WTC11 (cell line): ENCODE measurements at regions not wholly inside any gene's neighbourhood (a gene's known extent, or its start where the extent isn't known, plus 50 kb on each side); places are given as distances from the start of the nearest gene placed in this dataset.

Experiments
- ATAC-seq: fragments of 200-7000 bp; cut with Tn5 transposase; 2 replicates; pipeline ENCODE4 v1.10.0; 2021; ENCODE audit warnings: mild to moderate bottlenecking, moderate library complexity
- CTCF ChIA-PET: fragments of 300-600 bp; sonication (Branson Sonifier 250); formaldehyde crosslinking; loops from one replicate; lab custom pipeline; 2021; ENCODE audit warnings: antibody characterized with exemption; lab: Charles Lee
- POLR2A ChIA-PET: fragments of 350-600 bp; sonication (Branson Sonifier 250); formaldehyde crosslinking; loops from one replicate; lab custom pipeline; 2021; ENCODE audit warnings: antibody characterized with exemption; lab: Charles Lee
- DNase-seq: peaks from one replicate; pipeline ENCODE4 v3.0.0; 2021; ENCODE audit warnings: low spot score
- H3K27ac Mint-ChIP-seq: 2 replicates; pipeline ENCODE4 v1.8.0; 2021; ENCODE audit warnings: mixed read lengths
- H3K27me3 Mint-ChIP-seq: 2 replicates; pipeline ENCODE4 v1.8.0; 2021; ENCODE audit warnings: low read depth, mild to moderate bottlenecking, moderate library complexity, mixed read lengths
- H3K36me3 Mint-ChIP-seq: 2 replicates; pipeline ENCODE4 v1.8.0; 2021; ENCODE audit warnings: mixed read lengths
- H3K4me1 Mint-ChIP-seq: 2 replicates; pipeline ENCODE4 v1.8.0; 2022; ENCODE audit warnings: mixed read lengths
- H3K4me3 Mint-ChIP-seq: 2 replicates; pipeline ENCODE4 v1.8.0; 2021; ENCODE audit warnings: mild to moderate bottlenecking, moderate library complexity, mixed read lengths
- H3K9me3 Mint-ChIP-seq: 2 replicates; pipeline ENCODE4 v1.8.0; 2021; ENCODE audit warnings: mixed read lengths
- AR ChIP-seq: fragments of 250-450 bp; sonication (Bioruptor Pico); IDR thresholded peaks from 2 replicates; pipeline ENCODE4 v1.9.0; 2021; ENCODE audit warnings: mild to moderate bottlenecking
- CREM ChIP-seq: sonication (generic); formaldehyde crosslinking; IDR thresholded peaks from 2 replicates; pipeline ENCODE4 v1.8.1; 2022; ENCODE audit warnings: mild to moderate bottlenecking, missing genetic modification reagents, moderate library complexity
- GTF2I ChIP-seq: fragments of 250-450 bp; sonication (Bioruptor Pico); conservative IDR thresholded peaks from 2 replicates; pipeline ENCODE4 v1.4.0; 2021; ENCODE audit warnings: mild to moderate bottlenecking
- IRF1 ChIP-seq: sonication (generic); formaldehyde crosslinking; IDR thresholded peaks from 2 replicates; pipeline ENCODE4 v1.8.0; 2023; ENCODE audit warnings: missing genetic modification reagents
- KAT7 ChIP-seq: sonication (generic); formaldehyde crosslinking; IDR thresholded peaks from 2 replicates; pipeline ENCODE4 v1.8.1; 2023; ENCODE audit warnings: missing genetic modification reagents, mild to moderate bottlenecking, borderline replicate concordance
- MYBL2 ChIP-seq: sonication (generic); formaldehyde crosslinking; IDR thresholded peaks from 2 replicates; pipeline ENCODE4 v1.8.1; 2023; ENCODE audit warnings: mild to moderate bottlenecking, moderate library complexity, missing genetic modification reagents
- SMAD3 ChIP-seq: sonication (generic); formaldehyde crosslinking; IDR thresholded peaks from 2 replicates; pipeline ENCODE4 v1.8.0; 2022; ENCODE audit warnings: missing genetic modification reagents, mild to moderate bottlenecking, borderline replicate concordance
- TCF7 ChIP-seq: sonication (generic); formaldehyde crosslinking; IDR thresholded peaks from 2 replicates; pipeline ENCODE4 v1.8.0; 2022; ENCODE audit warnings: mild to moderate bottlenecking, low read depth, missing genetic modification reagents, moderate library complexity
- ZNF219 ChIP-seq: sonication (generic); formaldehyde crosslinking; IDR thresholded peaks from 2 replicates; pipeline ENCODE4 v1.8.0; 2023; ENCODE audit warnings: missing genetic modification reagents, mild to moderate bottlenecking, borderline replicate concordance
- ZNF423 ChIP-seq: fragments of 250-450 bp; sonication (Bioruptor Pico); IDR thresholded peaks from 2 replicates; pipeline ENCODE4 v2.1.2; 2022; ENCODE audit warnings: mild to moderate bottlenecking, moderate library complexity
- TF ChIP-seq, protein P1 (sequence below): sonication (generic); formaldehyde crosslinking; IDR thresholded peaks from 2 replicates; pipeline ENCODE4 v1.8.1; 2022; ENCODE audit warnings: mild to moderate bottlenecking, missing genetic modification reagents, moderate library complexity, borderline replicate concordance
- TF ChIP-seq, protein P2 (sequence below): fragments of 250-450 bp; sonication (Bioruptor Pico); IDR thresholded peaks from 2 replicates; pipeline ENCODE4 v1.8.0; 2021; ENCODE audit warnings: mild to moderate bottlenecking
- TF ChIP-seq, protein P3 (sequence below): sonication (generic); formaldehyde crosslinking; IDR thresholded peaks from 2 replicates; pipeline ENCODE4 v1.8.1; 2023; ENCODE audit warnings: mild to moderate bottlenecking, missing genetic modification reagents, moderate library complexity
- TF ChIP-seq, protein P4 (sequence below): fragments of 250-450 bp; sonication (Bioruptor Pico); IDR thresholded peaks from 2 replicates; pipeline ENCODE4 v2.1.2; 2022; ENCODE audit warnings: mild to moderate bottlenecking, moderate library complexity
- TF ChIP-seq, protein P5 (sequence below): sonication (generic); formaldehyde crosslinking; conservative IDR thresholded peaks from 2 replicates; pipeline ENCODE4 v1.8.1; 2022; ENCODE audit warnings: mild to moderate bottlenecking, missing genetic modification reagents
- TF ChIP-seq, protein P6 (sequence below): sonication (generic); formaldehyde crosslinking; IDR thresholded peaks from 2 replicates; pipeline ENCODE4 v1.8.0; 2022; ENCODE audit warnings: mild to moderate bottlenecking, missing genetic modification reagents

DNA sequence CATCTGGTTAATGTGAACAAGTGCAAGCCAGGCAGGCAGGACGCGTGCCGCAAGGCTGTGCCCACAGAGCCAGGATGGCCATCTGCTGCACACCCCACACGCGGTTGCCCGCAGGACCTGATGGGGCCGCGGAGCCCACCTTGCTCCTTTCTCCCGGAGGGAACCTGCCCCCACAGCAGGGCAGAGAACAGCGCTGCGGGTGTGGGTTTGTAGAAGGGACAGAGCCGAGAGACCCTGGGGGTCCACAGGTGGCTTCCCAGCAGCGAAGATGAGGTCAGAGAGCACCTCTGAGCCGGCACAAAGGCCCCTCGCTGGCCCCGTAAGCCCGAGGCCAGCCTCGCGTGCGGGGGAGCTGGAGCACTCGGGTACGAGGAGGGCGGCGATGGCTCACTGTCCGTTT is 460.8 kb upstream of the SALL3 start:
- POLR2A ChIA-PET: no interaction called here
- peaks cover 39% of the 10 kb centered on the region for H3K9me3 Mint-ChIP-seq

DNA sequence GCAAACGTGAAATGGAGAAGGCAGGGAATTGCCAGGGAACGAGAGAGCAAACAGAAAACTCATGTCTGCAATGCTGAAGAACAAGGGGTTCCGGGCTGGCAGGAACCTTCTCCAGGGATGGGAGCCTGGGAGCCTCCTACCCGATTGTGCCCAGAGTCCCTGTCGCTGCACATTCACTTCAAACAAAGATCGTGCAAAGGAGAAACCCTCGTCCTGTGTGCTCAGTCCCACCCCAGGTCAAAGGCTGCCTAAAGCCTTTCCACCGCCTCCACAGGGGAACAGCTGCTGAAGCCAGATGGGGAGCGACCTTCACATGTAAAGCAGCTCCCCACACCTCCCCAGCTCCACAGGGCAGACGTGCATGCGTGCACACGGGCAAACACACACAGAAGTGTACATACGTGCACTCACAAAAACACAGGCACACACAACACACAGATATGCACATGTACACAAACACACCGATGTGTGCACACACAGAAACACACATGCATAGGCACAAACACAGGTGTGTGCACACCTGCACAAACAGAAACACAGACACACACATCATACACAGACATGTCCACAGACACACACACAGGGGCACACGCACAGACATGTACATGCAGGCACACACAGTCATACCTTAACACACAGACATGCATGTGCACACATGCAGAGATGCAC is 460.1 kb upstream of the SALL3 start:
- H3K9me3 Mint-ChIP-seq: peaks cover 46% of the 10 kb centered on the region
- ChIA-PET CTCF (no interaction called here), POLR2A (no interaction called here)
- H3K4me1 Mint-ChIP-seq: no peaks in the 10 kb centered on the region
- H3K36me3 Mint-ChIP-seq: peaks cover 37% of the 10 kb centered on the region
- ATAC-seq: no peak
- H3K27ac Mint-ChIP-seq: no peak overlapping the region
- H3K4me3 Mint-ChIP-seq: no peak overlapping the region
- H3K27me3 Mint-ChIP-seq: peaks cover 4% of the 10 kb centered on the region
- no peak for DNase-seq
- no peak for TF ChIP-seq ZNF423 (CRISPR knock-in tag)
- TF ChIP-seq TCF7 (CRISPR knock-in tag): no peak
- TF ChIP-seq, protein P1, sequence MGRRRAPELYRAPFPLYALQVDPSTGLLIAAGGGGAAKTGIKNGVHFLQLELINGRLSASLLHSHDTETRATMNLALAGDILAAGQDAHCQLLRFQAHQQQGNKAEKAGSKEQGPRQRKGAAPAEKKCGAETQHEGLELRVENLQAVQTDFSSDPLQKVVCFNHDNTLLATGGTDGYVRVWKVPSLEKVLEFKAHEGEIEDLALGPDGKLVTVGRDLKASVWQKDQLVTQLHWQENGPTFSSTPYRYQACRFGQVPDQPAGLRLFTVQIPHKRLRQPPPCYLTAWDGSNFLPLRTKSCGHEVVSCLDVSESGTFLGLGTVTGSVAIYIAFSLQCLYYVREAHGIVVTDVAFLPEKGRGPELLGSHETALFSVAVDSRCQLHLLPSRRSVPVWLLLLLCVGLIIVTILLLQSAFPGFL (CRISPR knock-in tag): no peak
- TF ChIP-seq KAT7 (CRISPR knock-in tag): no peak
- TF ChIP-seq, protein P2, sequence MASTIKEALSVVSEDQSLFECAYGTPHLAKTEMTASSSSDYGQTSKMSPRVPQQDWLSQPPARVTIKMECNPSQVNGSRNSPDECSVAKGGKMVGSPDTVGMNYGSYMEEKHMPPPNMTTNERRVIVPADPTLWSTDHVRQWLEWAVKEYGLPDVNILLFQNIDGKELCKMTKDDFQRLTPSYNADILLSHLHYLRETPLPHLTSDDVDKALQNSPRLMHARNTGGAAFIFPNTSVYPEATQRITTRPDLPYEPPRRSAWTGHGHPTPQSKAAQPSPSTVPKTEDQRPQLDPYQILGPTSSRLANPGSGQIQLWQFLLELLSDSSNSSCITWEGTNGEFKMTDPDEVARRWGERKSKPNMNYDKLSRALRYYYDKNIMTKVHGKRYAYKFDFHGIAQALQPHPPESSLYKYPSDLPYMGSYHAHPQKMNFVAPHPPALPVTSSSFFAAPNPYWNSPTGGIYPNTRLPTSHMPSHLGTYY (CRISPR knock-in tag): no peak
- TF ChIP-seq AR: no peak
- TF ChIP-seq MYBL2 (CRISPR knock-in tag): no peak

More for the DNA sequence above, 460.8 kb upstream of the SALL3 start:
- no peak overlapping the region for H3K4me3 Mint-ChIP-seq
- peaks cover 37% of the 10 kb centered on the region for H3K36me3 Mint-ChIP-seq
- TF ChIP-seq IRF1 (CRISPR knock-in tag): no peak
- TF ChIP-seq, protein P3, sequence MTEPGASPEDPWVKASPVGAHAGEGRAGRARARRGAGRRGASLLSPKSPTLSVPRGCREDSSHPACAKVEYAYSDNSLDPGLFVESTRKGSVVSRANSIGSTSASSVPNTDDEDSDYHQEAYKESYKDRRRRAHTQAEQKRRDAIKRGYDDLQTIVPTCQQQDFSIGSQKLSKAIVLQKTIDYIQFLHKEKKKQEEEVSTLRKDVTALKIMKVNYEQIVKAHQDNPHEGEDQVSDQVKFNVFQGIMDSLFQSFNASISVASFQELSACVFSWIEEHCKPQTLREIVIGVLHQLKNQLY (CRISPR knock-in tag): no peak
- no peak for TF ChIP-seq AR
- no peak for TF ChIP-seq ZNF219 (CRISPR knock-in tag)
- TF ChIP-seq, protein P4, sequence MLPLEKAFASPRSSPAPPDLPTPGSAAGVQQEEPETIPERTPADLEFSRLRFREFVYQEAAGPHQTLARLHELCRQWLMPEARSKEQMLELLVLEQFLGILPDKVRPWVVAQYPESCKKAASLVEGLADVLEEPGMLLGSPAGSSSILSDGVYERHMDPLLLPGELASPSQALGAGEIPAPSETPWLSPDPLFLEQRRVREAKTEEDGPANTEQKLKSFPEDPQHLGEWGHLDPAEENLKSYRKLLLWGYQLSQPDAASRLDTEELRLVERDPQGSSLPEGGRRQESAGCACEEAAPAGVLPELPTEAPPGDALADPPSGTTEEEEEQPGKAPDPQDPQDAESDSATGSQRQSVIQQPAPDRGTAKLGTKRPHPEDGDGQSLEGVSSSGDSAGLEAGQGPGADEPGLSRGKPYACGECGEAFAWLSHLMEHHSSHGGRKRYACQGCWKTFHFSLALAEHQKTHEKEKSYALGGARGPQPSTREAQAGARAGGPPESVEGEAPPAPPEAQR (CRISPR knock-in tag): no peak
- TF ChIP-seq, protein P5, sequence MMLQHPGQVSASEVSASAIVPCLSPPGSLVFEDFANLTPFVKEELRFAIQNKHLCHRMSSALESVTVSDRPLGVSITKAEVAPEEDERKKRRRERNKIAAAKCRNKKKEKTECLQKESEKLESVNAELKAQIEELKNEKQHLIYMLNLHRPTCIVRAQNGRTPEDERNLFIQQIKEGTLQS (CRISPR knock-in tag): no peak
- no peak for TF ChIP-seq GTF2I
- TF ChIP-seq, protein P6, sequence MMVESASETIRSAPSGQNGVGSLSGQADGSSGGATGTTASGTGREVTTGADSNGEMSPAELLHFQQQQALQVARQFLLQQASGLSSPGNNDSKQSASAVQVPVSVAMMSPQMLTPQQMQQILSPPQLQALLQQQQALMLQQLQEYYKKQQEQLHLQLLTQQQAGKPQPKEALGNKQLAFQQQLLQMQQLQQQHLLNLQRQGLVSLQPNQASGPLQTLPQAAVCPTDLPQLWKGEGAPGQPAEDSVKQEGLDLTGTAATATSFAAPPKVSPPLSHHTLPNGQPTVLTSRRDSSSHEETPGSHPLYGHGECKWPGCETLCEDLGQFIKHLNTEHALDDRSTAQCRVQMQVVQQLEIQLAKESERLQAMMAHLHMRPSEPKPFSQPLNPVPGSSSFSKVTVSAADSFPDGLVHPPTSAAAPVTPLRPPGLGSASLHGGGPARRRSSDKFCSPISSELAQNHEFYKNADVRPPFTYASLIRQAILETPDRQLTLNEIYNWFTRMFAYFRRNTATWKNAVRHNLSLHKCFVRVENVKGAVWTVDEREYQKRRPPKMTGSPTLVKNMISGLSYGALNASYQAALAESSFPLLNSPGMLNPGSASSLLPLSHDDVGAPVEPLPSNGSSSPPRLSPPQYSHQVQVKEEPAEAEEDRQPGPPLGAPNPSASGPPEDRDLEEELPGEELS: no peak
- TF ChIP-seq SMAD3 (CRISPR knock-in tag): no peak
- TF ChIP-seq CREM (CRISPR knock-in tag): no peak
- CTCF ChIA-PET: no interaction called here
- DNase-seq (no peak), ATAC-seq (no peak)
- H3K4me1 Mint-ChIP-seq: no peaks in the 10 kb centered on the region
- H3K27me3 Mint-ChIP-seq: peaks cover 4% of the 10 kb centered on the region
- H3K27ac Mint-ChIP-seq: no peak overlapping the region
